NCI-H1930 (cell line): ENCODE measurements at regions not wholly inside any gene's neighbourhood (a gene's known extent, or its start where the extent isn't known, plus 50 kb on each side); places are given as distances from the start of the nearest gene placed in this dataset.

Experiments used
- DNase-seq, 2 experiments: peaks; one replicate each; lab custom pipeline; 2025; lab: John Stamatoyannopoulos, UW

GRCh38 chr18:10226971-10227370 lies 227.5 kb upstream of the APCDD1 start:
- DNase-seq, result no peak

- no peak for DNase-seq
Measured at GRCh38 chr18:10228326-10228725, 226.1 kb upstream of the APCDD1 start.

GRCh38 chr18:10229458-10229857 lies 225.0 kb upstream of the APCDD1 start:
- no peak for DNase-seq

- no peak for DNase-seq
Measured at GRCh38 chr18:10230072-10230471, 224.4 kb upstream of the APCDD1 start.

- DNase-seq, result no peak
Measured at GRCh38 chr18:10231220-10231619, 223.2 kb upstream of the APCDD1 start.

GRCh38 chr18:10232062-10232461 lies 222.4 kb upstream of the APCDD1 start:
- DNase-seq, result no peak

- DNase-seq, result no peak
Measured at GRCh38 chr18:10233082-10233875, 221.2 kb upstream of the APCDD1 start.

- DNase-seq, result no peak
Measured at GRCh38 chr18:10234281-10234680, 220.2 kb upstream of the APCDD1 start.

- no peak for DNase-seq
Measured at GRCh38 chr18:10234912-10235660, 219.3 kb upstream of the APCDD1 start.

GRCh38 chr18:10235661-10235952 lies 218.8 kb upstream of the APCDD1 start:
- no peak for DNase-seq

- DNase-seq, result no peak
Measured at GRCh38 chr18:10239103-10239502, 215.3 kb upstream of the APCDD1 start.

GRCh38 chr18:10239991-10240634 lies 214.3 kb upstream of the APCDD1 start:
- no peak for DNase-seq

- no peak for DNase-seq
Measured at GRCh38 chr18:10240973-10241372, 213.5 kb upstream of the APCDD1 start.

- DNase-seq, result no peak
Measured at GRCh38 chr18:10241579-10241978, 212.9 kb upstream of the APCDD1 start.

- no peak for DNase-seq
Measured at GRCh38 chr18:10242936-10243680, 211.3 kb upstream of the APCDD1 start.

- no peak for DNase-seq
Measured at GRCh38 chr18:10244341-10244740, 210.1 kb upstream of the APCDD1 start.

- DNase-seq, result no peak
Measured at GRCh38 chr18:10245031-10245845, 209.2 kb upstream of the APCDD1 start.

GRCh38 chr18:10245846-10246175 lies 208.6 kb upstream of the APCDD1 start:
- no peak for DNase-seq

- DNase-seq, result no peak
Measured at GRCh38 chr18:10247021-10247741, 207.3 kb upstream of the APCDD1 start.

- no peak for DNase-seq
Measured at GRCh38 chr18:10247742-10248082, 206.7 kb upstream of the APCDD1 start.

GRCh38 chr18:10248738-10249137 lies 205.7 kb upstream of the APCDD1 start:
- no peak for DNase-seq
